ENCODE measurements at regions not wholly inside any gene's neighbourhood (a gene's known extent, or its start where the extent isn't known, plus 50 kb on each side); places are given as distances from the start of the nearest gene placed in this dataset.

GRCh38 chr14:62001963-62002362 lies 239.7 kb downstream of the SNAPC1 start:
- Mint-ChIP-seq H3K27ac (no peak overlapping the region), H3K27me3 (peaks cover 9% of the 10 kb centered on the region), H3K4me3 (no peak overlapping the region), H3K9me3 (peaks cover 18% of the 10 kb centered on the region), H3K36me3 (no peaks in the 10 kb centered on the region), H3K4me1 (ENCODE audit: low read depth) (peaks cover 9% of the 10 kb centered on the region)
- DNase-seq: no peak
- intact Hi-C loops (cut with micrococcal nuclease): loop anchor here (1.0 kb wide), 1 partner anchor 68 kb away; no protein-coding TSS in a partner anchor
- CTCF ChIA-PET: no interaction called here
- POLR2A ChIA-PET: no interaction called here

GRCh38 chr14:62002642-62003041 lies 240.4 kb downstream of the SNAPC1 start:
- Mint-ChIP-seq H3K27ac (no peak overlapping the region), H3K9me3 (peaks cover 18% of the 10 kb centered on the region), H3K27me3 (peaks cover 14% of the 10 kb centered on the region), H3K4me3 (no peak overlapping the region), H3K4me1 (ENCODE audit: low read depth) (peaks cover 9% of the 10 kb centered on the region), H3K36me3 (no peaks in the 10 kb centered on the region)
- DNase-seq: peak; percentile 14
- CTCF ChIA-PET: interaction anchor here (0.9 to 1.2 kb wide), 2 partner anchors 69 to 124 kb away, joined by 3 to 4 read pairs; no protein-coding TSS in a partner anchor
- POLR2A ChIA-PET: no interaction called here
- intact Hi-C loops (cut with micrococcal nuclease): loop anchor here (1.0 kb wide), 1 partner anchor 68 kb away; no protein-coding TSS in a partner anchor

GRCh38 chr14:62003701-62004100 lies 241.5 kb downstream of the SNAPC1 start:
- no peak for DNase-seq
- POLR2A ChIA-PET: no interaction called here
- no peaks in the 10 kb centered on the region for H3K36me3 Mint-ChIP-seq
- H3K27ac Mint-ChIP-seq: no peak overlapping the region
- peaks cover 9% of the 10 kb centered on the region for H3K4me1 Mint-ChIP-seq (ENCODE audit: low read depth)
- CTCF ChIA-PET: no interaction called here
- no peak overlapping the region for H3K4me3 Mint-ChIP-seq
- peaks cover 18% of the 10 kb centered on the region for H3K9me3 Mint-ChIP-seq
- peaks cover 15% of the 10 kb centered on the region for H3K27me3 Mint-ChIP-seq
- intact Hi-C loops (cut with micrococcal nuclease): no loop called here

- Mint-ChIP-seq H3K27me3 (peaks cover 15% of the 10 kb centered on the region), H3K9me3 (peaks cover 18% of the 10 kb centered on the region), H3K4me3 (no peak overlapping the region), H3K27ac (no peak overlapping the region), H3K36me3 (no peaks in the 10 kb centered on the region), H3K4me1 (ENCODE audit: low read depth) (peaks cover 9% of the 10 kb centered on the region)
- intact Hi-C loops (cut with micrococcal nuclease): no loop called here
- no peak for DNase-seq
- CTCF ChIA-PET: no interaction called here
- POLR2A ChIA-PET: no interaction called here
These were observed 244.0 kb downstream of the SNAPC1 start for GRCh38 chr14:62006116-62006731.

GRCh38 chr14:62015243-62015642 lies 253.0 kb downstream of the SNAPC1 start:
- H3K4me3 Mint-ChIP-seq: no peak overlapping the region
- ChIA-PET CTCF (no interaction called here), POLR2A (no interaction called here)
- H3K9me3 Mint-ChIP-seq: no peaks in the 10 kb centered on the region
- H3K4me1 Mint-ChIP-seq (ENCODE audit: low read depth): no peaks in the 10 kb centered on the region
- intact Hi-C loops (cut with micrococcal nuclease): no loop called here
- H3K36me3 Mint-ChIP-seq: no peaks in the 10 kb centered on the region
- no peak overlapping the region for H3K27ac Mint-ChIP-seq
- no peak for DNase-seq
- peaks cover 7% of the 10 kb centered on the region for H3K27me3 Mint-ChIP-seq

GRCh38 chr14:62015945-62016344 lies 253.7 kb downstream of the SNAPC1 start:
- no peaks in the 10 kb centered on the region for H3K9me3 Mint-ChIP-seq
- no peaks in the 10 kb centered on the region for H3K36me3 Mint-ChIP-seq
- peaks cover 7% of the 10 kb centered on the region for H3K27me3 Mint-ChIP-seq
- DNase-seq: no peak
- intact Hi-C loops (cut with micrococcal nuclease): no loop called here
- H3K4me3 Mint-ChIP-seq: no peak overlapping the region
- no peak overlapping the region for H3K27ac Mint-ChIP-seq
- no peaks in the 10 kb centered on the region for H3K4me1 Mint-ChIP-seq (ENCODE audit: low read depth)
- CTCF ChIA-PET: no interaction called here
- POLR2A ChIA-PET: no interaction called here

GRCh38 chr14:62017651-62018230 lies 255.5 kb downstream of the SNAPC1 start:
- peaks cover 6% of the 10 kb centered on the region for H3K27me3 Mint-ChIP-seq
- H3K27ac Mint-ChIP-seq: no peak overlapping the region
- no peak for DNase-seq
- H3K9me3 Mint-ChIP-seq: no peaks in the 10 kb centered on the region
- ChIA-PET CTCF (no interaction called here), POLR2A (no interaction called here)
- no peaks in the 10 kb centered on the region for H3K4me1 Mint-ChIP-seq (ENCODE audit: low read depth)
- intact Hi-C loops (cut with micrococcal nuclease): no loop called here
- H3K4me3 Mint-ChIP-seq: no peak overlapping the region
- no peaks in the 10 kb centered on the region for H3K36me3 Mint-ChIP-seq

- Mint-ChIP-seq H3K4me1 (ENCODE audit: low read depth) (no peaks in the 10 kb centered on the region), H3K9me3 (no peaks in the 10 kb centered on the region), H3K36me3 (no peaks in the 10 kb centered on the region), H3K4me3 (no peak overlapping the region), H3K27me3 (peaks cover 4% of the 10 kb centered on the region), H3K27ac (no peak overlapping the region)
- DNase-seq: no peak
- intact Hi-C loops (cut with micrococcal nuclease): no loop called here
- ChIA-PET POLR2A (no interaction called here), CTCF (no interaction called here)
These were observed 256.4 kb downstream of the SNAPC1 start for GRCh38 chr14:62018606-62019005.

- ChIA-PET POLR2A (no interaction called here), CTCF (no interaction called here)
- intact Hi-C loops (cut with micrococcal nuclease): no loop called here
- no peak overlapping the region for H3K4me3 Mint-ChIP-seq
- no peaks in the 10 kb centered on the region for H3K4me1 Mint-ChIP-seq (ENCODE audit: low read depth)
- H3K36me3 Mint-ChIP-seq: no peaks in the 10 kb centered on the region
- peaks cover 12% of the 10 kb centered on the region for H3K27me3 Mint-ChIP-seq
- H3K27ac Mint-ChIP-seq: no peak overlapping the region
- DNase-seq: no peak
- H3K9me3 Mint-ChIP-seq: no peaks in the 10 kb centered on the region
These were observed 265.7 kb downstream of the SNAPC1 start for GRCh38 chr14:62027958-62028357.

- no peaks in the 10 kb centered on the region for H3K36me3 Mint-ChIP-seq
These were observed 267.3 kb downstream of the SNAPC1 start for GRCh38 chr14:62029569-62029924.

GRCh38 chr14:62030387-62030786 lies 268.2 kb downstream of the SNAPC1 start:
- no peak for DNase-seq
- intact Hi-C loops (cut with micrococcal nuclease): no loop called here
- peaks cover 10% of the 10 kb centered on the region for H3K27me3 Mint-ChIP-seq
- H3K4me3 Mint-ChIP-seq: no peak overlapping the region
- no peak overlapping the region for H3K27ac Mint-ChIP-seq
- no peaks in the 10 kb centered on the region for H3K36me3 Mint-ChIP-seq
- ChIA-PET CTCF (no interaction called here), POLR2A (no interaction called here)
- no peaks in the 10 kb centered on the region for H3K4me1 Mint-ChIP-seq (ENCODE audit: low read depth)
- peaks cover 3% of the 10 kb centered on the region for H3K9me3 Mint-ChIP-seq

More at GRCh38 chr14:62029569-62029924, 267.3 kb downstream of the SNAPC1 start:
- no peak overlapping the region for H3K27ac Mint-ChIP-seq
- no peaks in the 10 kb centered on the region for H3K4me1 Mint-ChIP-seq (ENCODE audit: low read depth)
- H3K27me3 Mint-ChIP-seq: peaks cover 13% of the 10 kb centered on the region
- peaks cover 3% of the 10 kb centered on the region for H3K9me3 Mint-ChIP-seq
- ChIA-PET POLR2A (no interaction called here), CTCF (no interaction called here)
- no peak overlapping the region for H3K4me3 Mint-ChIP-seq
- no peak for DNase-seq
- intact Hi-C loops (cut with micrococcal nuclease): no loop called here

- Mint-ChIP-seq H3K4me3 (no peak overlapping the region), H3K27me3 (peaks cover 10% of the 10 kb centered on the region), H3K36me3 (no peaks in the 10 kb centered on the region), H3K4me1 (ENCODE audit: low read depth) (no peaks in the 10 kb centered on the region), H3K27ac (no peak overlapping the region), H3K9me3 (peaks cover 3% of the 10 kb centered on the region)
- ChIA-PET POLR2A (no interaction called here), CTCF (no interaction called here)
- intact Hi-C loops (cut with micrococcal nuclease): no loop called here
- DNase-seq: no peak
These were observed 269.3 kb downstream of the SNAPC1 start for GRCh38 chr14:62031504-62031903.

GRCh38 chr14:62053188-62053587 lies 291.0 kb downstream of the SNAPC1 start:
- Mint-ChIP-seq H3K4me1 (ENCODE audit: low read depth) (no peaks in the 10 kb centered on the region), H3K4me3 (no peak overlapping the region), H3K27me3 (peaks cover 9% of the 10 kb centered on the region), H3K27ac (no peak overlapping the region), H3K36me3 (no peaks in the 10 kb centered on the region), H3K9me3 (no peaks in the 10 kb centered on the region)
- CTCF ChIA-PET: no interaction called here
- intact Hi-C loops (cut with micrococcal nuclease): no loop called here
- no peak for DNase-seq
- POLR2A ChIA-PET: no interaction called here
